ENCODE measurements at regions not wholly inside any gene's neighbourhood (a gene's known extent, or its start where the extent isn't known, plus 50 kb on each side); places are given as distances from the start of the nearest gene placed in this dataset.

DNA sequence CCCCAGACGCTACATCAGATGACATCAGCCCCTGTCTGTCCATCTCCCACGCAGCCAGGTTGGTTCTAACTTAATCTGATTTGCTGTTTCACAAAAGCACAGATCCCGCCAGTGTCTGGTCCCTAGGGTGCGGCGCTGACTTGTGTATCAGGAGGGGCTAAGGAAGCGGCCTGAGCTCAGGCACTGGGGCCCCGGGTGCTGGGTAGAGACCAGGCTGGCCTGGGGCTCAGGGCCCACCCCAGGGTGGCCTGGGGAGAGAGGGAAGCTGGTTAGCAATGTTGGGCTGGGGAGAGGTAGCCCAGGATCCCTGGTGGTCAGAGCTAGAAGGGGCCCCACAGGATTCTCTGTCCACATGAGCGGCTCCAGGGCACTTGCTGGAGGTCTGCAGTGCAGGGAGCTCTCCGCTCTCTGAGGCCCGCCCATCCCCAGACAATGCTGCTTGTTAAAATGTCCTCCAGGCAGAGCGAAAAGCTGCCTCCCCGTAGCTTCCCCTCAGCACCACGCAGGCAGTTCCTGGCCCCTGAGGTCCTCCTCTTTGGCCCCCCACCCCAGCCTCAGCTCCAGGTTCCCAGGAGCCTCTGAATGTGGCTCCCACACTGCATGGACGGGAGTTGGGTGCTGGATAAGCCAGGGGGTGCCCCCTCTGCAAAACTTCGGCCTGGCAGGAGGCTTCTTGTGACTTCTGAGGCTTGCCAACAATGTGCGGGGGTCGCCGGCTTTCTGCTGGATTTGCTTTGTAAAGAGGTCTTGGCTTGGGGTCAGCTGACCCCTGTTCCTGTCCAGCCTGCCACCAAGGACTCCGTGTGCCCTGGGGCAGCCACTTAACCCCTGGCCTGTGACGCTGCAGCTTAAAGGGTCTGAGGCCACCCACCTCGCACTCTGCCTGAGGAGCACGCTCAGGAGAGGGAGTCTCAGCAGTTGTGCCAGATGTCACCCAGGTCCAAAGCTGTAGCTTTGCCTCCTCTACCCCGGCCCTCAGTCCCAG is 112.9 kb downstream of the CPZ start:
- TF ChIP-seq, protein P1, sequence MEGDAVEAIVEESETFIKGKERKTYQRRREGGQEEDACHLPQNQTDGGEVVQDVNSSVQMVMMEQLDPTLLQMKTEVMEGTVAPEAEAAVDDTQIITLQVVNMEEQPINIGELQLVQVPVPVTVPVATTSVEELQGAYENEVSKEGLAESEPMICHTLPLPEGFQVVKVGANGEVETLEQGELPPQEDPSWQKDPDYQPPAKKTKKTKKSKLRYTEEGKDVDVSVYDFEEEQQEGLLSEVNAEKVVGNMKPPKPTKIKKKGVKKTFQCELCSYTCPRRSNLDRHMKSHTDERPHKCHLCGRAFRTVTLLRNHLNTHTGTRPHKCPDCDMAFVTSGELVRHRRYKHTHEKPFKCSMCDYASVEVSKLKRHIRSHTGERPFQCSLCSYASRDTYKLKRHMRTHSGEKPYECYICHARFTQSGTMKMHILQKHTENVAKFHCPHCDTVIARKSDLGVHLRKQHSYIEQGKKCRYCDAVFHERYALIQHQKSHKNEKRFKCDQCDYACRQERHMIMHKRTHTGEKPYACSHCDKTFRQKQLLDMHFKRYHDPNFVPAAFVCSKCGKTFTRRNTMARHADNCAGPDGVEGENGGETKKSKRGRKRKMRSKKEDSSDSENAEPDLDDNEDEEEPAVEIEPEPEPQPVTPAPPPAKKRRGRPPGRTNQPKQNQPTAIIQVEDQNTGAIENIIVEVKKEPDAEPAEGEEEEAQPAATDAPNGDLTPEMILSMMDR (IDR thresholded peaks at IDR 0.05): no peak
- TF ChIP-seq POLR2A (IDR thresholded peaks at IDR 0.05): no peak

Measured in thyroid gland (tissue), 4 donors.